Tongue (tissue), 1 donor: ENCODE measurements at regions not wholly inside any gene's neighbourhood (a gene's known extent, or its start where the extent isn't known, plus 50 kb on each side); places are given as distances from the start of the nearest gene placed in this dataset.
"Not testable (repeated sequence)": the region's sequence is repeated elsewhere in the genome, so short reads cannot be mapped to it uniquely, and the experiment has no call there.

Experiments
- DNase-seq: peaks from one replicate; pipeline ENCODE4 v3.0.0-alpha.2; 2015

DNA sequence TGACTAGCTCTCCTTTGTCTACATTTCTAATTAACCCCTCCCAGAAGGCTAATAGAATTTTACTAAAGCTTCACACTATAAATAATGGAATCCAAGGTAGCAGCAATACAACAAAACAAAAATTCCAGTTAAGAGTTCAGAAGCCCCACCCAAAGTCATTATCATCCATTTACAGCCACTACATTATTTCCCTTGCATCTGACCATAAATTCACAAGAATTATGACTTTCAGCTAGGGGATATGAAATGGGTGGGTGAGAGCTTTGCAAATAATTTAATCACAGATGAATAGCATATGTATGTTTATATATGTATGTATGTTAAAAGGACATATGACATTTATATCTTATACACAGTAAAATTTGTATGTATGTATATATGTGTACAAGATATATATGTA is 65.3 kb upstream of the PTGDR start:
- DNase-seq = no peak

DNA sequence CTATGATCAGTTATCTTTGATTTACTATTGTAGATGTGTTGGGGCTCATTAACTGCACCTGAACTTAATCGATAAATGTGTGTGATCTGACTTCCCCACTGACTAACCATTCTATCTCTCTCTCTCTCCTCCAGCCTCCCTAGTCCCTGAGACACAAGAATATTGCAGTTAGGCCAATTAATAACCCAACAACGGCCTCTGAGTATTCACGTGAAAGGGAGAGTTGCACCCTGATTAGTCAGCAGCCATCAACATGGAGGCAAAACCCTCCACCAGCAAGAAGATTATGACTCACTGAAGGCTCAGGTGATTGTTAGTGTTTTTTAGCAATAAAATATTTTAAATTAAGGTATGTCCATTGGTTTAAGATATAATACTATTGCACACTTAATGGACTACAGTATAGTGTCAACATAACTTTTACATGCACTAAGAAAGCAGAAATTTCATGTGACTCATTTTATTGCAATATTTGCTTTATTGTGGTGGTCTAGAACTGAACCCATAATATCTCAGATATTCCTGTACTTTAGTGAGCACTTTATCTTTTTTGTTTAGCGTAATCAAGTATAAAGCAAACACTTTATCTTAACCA is 77.1 kb upstream of the PTGDR start:
- DNase-seq = no peak

DNA sequence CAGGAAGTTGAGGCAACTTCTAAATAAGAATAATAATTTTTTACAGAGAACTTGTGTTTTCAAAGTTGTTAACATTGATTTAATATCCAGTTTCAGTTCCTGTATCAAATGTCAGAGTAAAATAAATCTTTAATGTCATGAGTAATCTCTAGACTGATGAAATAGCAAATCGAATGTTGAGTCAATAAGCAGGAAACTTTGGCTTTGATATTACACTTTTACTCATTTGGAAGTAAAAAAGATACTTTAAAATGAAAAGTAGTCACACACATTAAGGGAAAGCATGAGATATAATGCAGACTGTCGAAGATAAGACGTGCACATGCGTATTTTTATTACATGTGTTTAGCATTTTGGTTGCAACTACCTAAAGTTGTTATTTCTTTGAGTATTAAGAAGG is 78.2 kb upstream of the PTGDR start:
- no peak for DNase-seq

DNA sequence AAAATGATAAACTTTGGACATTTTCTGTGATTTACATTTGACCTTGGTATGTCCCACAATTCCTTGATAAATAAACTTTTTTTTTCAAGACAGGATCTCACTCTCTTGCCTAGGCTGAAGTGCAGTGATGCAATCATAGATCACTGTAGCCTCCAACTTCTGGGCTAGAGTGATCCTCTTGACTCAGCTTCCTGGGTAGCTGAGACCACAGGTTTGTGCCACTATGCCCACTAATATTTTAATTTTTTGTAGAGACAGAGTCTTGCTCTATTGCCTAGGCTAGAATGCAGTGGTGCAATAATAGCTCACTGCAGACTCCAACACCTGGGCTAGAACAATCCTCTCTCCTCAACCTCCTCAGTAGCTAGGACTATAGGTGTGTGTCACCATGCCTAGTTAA is 79.1 kb upstream of the PTGDR start:
- DNase-seq = no peak

DNA sequence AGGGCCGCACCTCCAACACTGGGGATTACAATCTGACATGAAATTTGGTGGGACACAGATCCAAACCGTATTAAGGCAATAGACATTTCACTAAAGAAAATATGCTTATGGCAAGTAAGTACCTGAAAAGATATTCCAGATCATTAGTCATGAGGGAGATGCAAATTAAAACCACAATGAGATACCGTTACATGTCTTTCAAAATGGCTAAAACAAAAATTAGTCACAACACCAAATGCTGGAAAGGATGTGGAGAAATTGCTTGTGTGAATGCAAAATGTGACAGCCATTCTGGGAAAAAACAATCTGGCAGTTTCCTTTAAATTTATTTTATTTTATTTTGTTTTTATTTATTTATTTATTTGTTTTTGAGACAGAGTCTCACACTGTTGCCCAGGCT is 82.3 kb upstream of the PTGDR start:
- no peak for DNase-seq

DNA sequence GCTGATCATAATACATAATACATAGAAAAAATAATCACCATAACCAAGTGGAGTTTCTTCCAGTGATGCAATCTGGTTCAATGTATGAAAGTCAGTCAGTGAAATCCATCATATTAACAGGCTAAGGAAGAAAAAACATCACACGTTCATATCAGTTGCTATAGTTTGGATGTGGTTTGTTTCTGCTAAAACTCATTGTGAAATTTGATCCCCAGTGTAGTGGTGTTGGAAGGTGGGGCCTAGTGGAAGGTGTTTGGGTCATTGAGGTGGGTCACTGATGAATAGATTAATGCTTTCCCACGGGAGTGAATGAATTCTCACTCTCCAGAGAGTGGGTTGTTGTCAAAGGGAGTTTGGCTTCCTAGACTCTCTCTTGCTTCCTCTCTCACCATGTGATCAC is 84.6 kb upstream of the PTGDR start:
- DNase-seq = no peak

DNA sequence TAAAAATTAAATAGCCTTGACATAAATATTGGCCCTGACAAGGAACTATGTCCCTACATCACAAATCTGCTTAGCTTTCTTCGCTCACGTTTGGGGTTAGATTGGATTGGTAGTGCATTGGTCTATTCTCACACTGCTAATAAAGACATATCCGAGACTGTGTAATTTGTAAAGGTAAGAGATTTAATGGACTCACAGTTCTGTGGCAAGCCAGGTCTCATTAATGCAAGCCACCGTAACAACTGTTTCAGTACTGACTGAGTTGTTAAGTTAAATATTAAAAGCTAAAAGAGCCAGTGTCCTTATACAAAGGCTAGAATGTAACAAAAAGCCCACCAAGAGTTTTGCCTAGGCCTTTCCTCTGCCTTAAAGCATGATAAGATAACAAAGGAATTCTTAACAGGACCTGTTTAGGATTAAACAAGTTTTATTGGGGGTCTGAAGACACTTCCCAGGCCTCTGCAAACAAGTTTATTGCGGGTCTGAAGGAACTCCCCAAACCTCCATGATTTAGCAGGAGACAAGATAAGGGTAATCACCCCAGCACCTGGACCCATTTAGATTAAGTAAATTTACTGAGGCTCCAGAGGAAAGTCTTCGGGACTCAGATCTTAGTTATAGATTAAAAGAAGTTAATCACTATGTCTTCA is 88.2 kb upstream of the PTGDR start:
- no peak for DNase-seq

DNA sequence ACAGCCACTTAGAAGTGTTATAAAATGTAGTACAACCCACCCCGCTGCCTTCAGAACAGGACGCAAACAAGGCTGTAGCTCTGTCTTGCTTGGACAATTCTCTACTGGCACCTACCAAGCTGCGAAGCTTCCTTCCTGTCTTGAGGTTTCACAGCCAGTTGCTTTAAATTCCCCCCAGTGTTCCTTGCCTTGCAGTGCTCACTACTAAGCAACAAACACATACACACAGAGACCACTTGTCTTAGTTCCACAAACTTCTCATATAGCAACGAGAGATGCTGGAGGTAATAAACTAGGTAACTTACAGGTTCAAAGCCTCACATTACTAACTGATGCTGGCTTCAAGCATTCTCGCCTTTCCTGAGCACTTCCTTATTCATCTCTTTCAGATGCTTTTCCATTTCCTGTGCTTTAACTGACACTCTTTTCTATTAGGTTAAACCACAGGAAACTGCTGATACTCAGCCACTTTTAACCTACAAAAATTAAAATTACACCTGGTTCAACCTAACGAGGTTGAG is 91.5 kb upstream of the PTGDR start:
- DNase-seq = no peak

DNA sequence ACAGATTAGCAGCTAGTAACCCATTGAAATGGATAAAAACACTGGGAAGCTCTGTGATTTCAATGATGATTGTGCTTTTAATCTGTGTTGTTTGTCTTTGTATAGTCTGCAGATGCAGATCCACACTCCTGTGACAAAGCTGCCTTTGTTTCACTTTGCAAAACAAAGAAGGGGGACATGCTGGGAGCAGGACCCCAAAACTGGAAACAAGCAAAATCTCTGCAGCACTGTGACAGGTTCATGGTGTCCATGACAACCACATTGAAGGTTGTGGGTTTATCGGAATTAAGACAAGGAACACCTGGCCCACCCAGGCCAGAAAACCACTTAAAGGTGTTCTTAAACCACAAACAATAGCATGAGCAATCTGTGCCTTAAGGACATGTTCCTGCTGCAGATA is 95.6 kb upstream of the PTGDR start:
- DNase-seq = not testable (repeated sequence)

DNA sequence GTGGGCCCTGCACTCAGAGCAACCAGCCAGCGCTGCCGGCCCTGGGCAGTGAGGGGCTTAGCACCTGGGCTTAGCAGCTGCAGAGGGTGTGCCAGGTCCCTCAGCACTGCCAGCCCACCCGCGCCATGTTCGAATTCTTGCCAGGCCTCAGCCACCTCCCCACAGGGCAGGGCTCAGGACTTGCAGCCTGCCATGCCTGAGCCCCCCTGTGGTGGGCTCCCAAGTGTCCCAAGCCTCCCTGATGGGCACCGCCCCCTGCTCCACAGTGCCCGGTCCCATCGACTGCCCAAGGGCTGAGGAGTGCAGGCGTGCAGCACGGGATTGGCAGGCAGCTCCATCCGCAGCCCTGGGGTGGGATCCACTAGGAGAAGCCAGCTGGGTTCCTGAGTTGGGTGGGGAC is 98.0 kb upstream of the NID2 start:
- DNase-seq = no peak

DNA sequence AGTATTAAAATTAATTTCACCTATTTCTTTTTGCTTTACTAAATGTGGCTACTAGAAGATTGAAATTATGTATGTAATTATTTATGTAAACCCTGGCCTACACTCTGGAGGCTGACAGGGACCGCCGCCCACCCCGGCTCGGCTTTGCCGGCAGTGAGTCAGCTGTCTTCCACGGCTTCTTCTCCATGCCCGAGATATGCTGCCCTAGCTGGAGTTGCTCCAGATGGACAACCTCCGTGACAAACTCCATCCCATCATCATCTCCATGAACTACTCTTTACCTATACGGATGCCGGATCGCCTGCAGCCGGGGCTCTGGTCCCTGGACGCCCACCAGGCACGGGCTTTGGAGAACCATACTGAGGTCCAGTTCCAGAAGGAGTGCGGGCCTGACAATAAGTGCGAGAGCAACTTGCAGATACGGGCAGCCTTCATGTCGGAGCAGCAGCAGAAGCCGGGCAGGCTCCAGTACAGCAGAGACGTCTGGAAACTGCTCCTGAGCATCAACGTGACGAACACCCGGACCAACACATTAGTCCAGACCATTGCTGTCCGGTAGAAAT is 86.9 kb upstream of the NID2 start:
- DNase-seq = no peak

DNA sequence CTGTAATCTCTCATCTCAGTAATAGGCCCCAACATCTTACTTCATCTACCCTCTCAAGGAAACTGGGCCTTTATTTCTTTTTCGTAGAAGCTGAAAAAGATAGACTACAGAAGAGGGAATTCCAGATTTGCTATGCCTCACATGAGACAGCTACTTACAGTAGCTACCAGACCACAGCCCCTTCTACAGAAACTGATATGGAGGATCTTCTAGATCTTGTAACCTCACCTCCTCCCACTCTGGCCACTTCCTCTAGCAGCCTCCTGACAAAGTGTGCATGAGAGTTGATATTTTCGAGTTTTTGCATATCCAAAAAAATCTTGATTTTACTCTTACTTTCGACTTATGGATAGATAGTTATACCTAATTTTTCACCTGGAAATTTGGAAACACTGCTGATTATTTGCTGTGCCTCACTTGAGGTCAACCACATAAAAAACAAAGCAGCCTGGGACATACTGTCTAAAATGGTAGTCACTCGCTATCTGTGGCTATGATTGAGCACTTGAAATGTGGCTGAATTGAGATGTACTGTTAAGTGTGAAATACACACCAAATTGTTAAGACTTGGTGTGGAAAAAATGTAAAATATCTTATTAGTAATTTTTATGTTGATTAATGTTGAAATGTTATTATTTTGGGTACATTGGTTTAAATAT is 86.3 kb upstream of the NID2 start:
- DNase-seq = no peak

DNA sequence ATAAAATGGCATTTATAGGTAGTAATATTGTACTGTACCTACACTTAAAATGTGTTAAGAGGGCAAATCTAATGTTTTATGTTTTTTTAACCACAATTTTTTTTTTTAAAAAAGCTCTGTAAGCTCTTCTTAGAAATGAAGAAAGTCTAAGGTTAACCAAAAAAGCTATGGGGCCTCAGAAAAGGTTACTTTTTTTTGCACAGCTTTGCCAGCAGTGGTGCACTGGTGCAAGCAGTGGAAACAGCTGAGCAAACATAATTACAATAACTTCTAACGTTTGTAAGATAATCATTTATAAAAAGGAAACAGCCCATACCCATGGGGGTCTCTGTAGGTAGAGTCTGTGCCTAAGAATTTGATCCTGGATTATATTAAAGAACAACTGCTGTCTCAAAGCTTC is 85.1 kb upstream of the NID2 start:
- no peak for DNase-seq

DNA sequence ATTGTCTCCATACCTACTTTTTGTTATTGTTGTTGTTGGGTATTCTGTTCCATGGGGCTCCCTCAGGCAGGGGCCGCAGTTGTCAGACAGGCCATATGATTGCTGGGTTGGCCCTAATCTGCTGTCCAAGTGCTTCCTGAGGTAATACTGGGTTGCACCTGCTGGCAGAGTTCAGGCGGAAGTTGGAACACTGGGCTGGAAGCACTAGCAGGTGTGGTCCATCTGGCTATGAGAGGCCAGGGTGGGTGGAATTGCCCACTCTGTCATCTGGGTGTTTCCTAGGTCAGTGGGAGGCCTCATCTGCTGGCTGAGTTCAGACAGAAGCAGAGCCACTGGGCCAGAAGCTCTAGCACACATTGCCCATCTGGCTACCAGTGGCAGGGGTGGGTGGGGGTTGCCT is 81.3 kb upstream of the NID2 start:
- DNase-seq = no peak

DNA sequence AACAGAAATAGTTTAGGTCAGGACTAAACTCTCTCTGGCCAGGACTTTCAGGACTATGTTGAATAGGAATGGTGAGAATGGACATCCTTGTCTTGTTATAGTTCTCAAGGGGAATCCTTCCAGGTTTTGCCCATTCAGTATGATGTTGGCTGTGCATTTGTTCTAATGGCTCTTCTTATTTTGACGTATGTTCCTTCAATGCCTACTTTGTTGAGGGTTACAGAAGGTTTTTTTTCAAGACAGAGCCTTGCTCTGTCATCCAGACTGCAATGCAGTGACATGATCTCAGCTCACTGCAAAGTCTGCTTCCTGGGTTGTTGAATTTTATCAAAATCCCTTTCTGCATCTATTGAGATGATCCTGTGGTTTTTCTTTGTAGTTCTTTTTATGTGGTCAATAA is 79.5 kb upstream of the NID2 start:
- DNase-seq = no peak

DNA sequence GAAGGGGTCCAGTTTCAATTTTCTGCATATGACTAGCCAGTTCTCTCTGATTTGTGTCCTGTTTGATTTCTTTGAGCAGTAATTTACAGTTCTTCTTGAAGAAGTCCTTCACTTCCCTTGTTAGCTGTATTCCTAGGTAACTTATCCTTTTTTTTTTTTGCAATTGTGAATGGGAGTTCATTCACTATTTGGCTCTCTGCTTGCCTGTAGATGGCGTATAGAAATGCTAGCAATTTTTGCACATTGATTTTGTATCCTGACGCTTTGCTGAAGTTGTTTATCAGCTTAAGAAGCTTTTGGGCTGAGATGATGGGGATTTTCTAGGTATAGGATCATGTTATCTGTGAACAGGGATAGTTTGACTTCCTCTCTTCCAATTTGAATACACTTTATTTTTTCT is 77.6 kb upstream of the NID2 start:
- no peak for DNase-seq

DNA sequence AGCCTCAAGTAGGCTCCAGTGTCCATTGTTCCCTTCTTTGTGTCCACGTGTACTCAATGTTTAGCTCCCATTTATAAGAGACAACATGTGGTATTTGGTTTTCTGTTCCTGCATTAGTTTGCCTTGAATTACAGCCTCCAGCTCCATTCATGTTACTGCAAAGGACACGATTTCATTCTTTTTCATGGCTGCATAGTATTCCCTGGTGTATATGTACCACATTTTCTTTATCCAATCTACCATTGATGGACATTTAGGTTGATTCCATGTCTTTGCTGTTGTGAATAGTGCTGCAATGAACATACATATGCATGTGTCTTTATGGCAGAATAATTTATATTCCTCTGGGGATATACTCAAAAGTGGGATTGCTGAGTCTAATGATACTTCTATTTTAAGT is 75.2 kb upstream of the NID2 start:
- DNase-seq = not testable (repeated sequence)

DNA sequence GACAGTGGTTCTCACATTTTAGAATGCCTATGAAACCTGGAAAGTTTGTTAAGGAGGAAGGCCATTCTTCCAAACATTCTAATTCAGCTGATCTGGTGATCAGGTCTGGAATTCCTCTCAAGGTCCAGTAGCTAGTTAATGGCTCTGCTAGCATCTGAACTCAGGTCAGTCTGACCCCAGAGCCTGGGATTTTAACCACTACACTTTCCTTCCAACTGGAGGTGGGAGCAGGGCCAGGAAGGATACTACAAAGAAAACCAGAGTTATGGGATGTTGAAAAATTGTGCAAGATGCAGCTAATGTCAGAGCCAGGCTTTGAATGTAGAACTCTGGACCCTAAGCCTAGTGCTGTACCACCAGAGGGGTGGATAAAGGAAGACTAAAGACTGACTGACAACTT is 73.6 kb upstream of the NID2 start:
- DNase-seq = no peak

DNA sequence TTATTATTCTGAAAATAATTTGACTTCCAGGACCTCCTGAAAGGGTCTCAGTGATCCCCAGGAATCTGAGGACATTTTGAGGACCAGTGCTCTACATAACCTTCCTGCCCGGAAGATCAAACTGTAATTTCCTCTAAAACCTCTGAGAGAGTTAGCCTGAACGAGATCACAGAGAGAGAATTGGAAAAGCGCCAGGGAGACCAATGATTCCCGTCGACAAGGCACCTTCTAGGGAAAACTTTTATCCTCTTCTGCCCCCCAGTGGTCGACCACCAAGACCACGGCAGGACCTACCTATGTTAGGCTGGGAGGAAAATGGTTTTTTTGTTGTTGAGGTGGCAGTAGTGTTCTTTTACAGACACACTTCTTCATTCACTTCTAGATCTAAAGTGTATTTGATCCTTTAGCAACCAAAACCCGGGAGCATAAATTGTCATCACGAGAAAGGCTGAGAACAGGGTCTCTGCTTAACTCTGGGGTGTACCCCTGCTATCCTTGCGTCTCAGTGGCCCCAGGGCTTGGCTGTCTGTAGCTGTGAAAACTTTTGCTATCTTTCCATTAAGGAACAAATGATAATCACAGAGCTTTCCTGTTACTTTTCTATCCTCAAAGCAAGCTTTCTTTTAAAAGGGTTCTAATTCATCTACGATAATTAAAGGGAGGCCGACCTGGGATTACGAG is 62.9 kb upstream of the NID2 start:
- DNase-seq = peak; percentile 96

DNA sequence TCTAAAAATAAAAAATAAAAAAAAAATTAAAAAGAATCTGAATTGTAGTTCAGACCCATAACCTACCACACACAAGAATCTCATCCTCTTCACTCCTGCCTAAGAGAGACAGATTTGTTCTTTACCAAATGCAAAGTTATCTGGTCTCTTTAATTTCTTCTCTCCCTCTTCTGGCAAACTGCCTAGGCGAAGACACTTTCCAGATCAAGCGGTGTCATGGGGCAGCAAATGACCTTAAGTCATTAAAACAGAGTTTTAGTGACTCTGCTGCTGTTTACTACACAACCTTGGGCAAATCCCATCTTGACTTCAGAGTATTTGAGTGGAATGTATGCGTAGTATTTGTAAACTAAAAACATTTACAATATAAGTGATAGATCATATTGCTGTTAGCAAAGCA is 60.9 kb upstream of the NID2 start:
- peak; percentile 18 for DNase-seq

DNA sequence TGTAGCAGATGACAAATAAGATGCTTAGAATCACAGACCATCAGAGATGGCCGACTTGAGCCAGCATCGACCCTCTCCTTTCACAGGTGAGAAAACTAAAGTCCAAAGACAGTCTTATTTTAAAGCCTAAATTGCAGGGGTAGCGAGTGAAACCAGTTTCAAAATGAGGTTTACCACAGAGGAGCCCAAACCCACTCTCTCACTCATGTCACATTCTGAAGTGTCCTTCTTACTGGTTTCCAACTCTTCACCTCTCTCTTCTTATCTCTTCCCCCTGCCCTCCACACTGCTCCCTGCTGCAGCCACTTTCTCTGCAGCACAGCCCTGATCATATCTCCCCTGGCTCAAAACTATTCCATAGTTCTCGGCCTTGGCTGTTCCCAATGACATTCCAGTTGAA is 57.0 kb upstream of the NID2 start:
- DNase-seq = no peak

DNA sequence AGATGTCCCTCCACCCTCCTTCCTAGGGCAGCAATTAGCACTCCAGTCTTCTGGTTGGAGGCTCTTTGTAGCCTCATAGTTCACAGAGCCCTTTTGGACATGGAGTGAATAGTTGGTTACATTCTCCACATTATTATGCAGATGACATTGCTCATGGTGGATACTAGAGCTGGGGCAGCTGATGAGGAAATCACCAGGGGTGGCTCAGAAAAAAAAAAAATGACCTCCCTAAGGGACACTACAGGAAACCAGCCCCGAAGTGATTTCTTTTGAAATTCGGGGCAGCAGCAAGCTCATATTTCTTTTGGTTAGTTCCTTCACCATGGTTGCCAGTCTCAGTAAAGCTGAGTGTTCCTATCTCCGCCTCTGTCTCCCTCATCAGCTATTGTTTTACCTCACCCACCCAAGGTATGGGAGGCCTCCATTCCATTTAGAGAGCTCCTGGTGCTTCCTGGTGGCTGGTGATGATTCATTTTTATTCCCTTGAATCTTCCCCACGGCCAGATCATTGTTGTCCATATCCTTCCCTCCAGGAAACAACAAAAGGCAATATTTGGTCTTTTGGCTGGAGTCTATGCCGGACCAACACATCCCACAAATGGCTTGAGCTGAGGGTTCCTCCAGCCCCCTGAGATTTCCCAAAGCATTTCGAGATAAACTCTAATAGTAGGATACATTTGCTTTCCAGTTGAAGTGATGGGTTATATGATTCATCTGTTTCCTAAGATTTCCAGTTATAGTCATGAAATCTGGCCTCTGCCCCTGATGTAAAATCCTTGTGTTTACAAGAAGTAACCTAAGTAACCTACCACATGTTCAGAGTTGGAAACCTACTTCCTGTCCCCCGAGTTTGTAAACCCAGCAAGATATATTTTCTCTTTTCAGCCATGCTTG is 56.2 kb upstream of the NID2 start:
- DNase-seq = no peak
